SU-DHL-6 (cell line): ENCODE measurements at regions not wholly inside any gene's neighbourhood (a gene's known extent, or its start where the extent isn't known, plus 50 kb on each side); places are given as distances from the start of the nearest gene placed in this dataset.

Experiments used
- EZH2phosphoT487 ChIP-seq: fragments of 200-600 bp; sonication (generic), shearing (Covaris generic); conservative IDR thresholded peaks from 2 replicates; pipeline ENCODE4 v1.6.1; 2018; ENCODE audit warnings: mild to moderate bottlenecking, antibody characterized with exemption, low read length, moderate library complexity, mixed read lengths
- TF ChIP-seq, protein P1 (sequence below): fragments of 200-600 bp; sonication (generic); IDR thresholded peaks from one replicate; pipeline ENCODE4 v1.5.1; 2017; ENCODE audit warnings: antibody characterized with exemption, mild to moderate bottlenecking, low read length, moderate library complexity; ENCODE audit not compliant: insufficient read depth, poor library complexity, severe bottlenecking

DNA sequence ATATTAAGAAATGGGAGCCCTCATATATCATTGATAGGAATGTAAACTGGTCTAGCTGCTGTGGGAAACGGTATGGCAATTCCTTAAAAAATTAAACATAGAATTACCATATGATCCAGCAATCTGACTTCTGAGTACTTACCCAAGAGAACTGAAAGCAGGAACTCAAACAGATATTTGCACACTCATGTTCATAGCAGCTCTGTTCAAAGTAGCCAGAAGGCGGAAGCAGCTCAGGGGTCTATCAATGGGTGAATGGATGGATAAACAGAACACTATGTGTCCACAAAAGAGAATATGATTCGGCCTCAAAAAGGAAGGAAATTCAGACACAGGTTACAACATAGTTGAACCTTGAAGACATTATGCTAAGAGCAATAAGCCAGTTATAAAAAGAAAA, 135.7 kb upstream of the NDUFV2 start:
- TF ChIP-seq, protein P1, sequence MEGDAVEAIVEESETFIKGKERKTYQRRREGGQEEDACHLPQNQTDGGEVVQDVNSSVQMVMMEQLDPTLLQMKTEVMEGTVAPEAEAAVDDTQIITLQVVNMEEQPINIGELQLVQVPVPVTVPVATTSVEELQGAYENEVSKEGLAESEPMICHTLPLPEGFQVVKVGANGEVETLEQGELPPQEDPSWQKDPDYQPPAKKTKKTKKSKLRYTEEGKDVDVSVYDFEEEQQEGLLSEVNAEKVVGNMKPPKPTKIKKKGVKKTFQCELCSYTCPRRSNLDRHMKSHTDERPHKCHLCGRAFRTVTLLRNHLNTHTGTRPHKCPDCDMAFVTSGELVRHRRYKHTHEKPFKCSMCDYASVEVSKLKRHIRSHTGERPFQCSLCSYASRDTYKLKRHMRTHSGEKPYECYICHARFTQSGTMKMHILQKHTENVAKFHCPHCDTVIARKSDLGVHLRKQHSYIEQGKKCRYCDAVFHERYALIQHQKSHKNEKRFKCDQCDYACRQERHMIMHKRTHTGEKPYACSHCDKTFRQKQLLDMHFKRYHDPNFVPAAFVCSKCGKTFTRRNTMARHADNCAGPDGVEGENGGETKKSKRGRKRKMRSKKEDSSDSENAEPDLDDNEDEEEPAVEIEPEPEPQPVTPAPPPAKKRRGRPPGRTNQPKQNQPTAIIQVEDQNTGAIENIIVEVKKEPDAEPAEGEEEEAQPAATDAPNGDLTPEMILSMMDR: no peak
- no peak for TF ChIP-seq EZH2phosphoT487
